IMR-90 (cell line): ENCODE measurements at regions not wholly inside any gene's neighbourhood (a gene's known extent, or its start where the extent isn't known, plus 50 kb on each side); places are given as distances from the start of the nearest gene placed in this dataset.

Source experiments
- ATAC-seq: fragments of 200-7000 bp; cut with Tn5 transposase; 2 replicates; pipeline ENCODE4 v1.9.1; 2020; ENCODE audit warnings: low read depth, mild to moderate bottlenecking, moderate library complexity
- BruUV-seq: library from RNA; stranded (reverse); fragments of 400-500 nt; replicated peaks from 2 replicates; lab custom pipeline; 2021; lab: Mats Ljungman, UMichigan
- CTCF ChIA-PET: fragments of 300-600 bp; formaldehyde crosslinking; extraction: SDS; loops from one replicate; lab custom pipeline; 2021; ENCODE audit warnings: antibody characterized with exemption; lab: Yijun Ruan, JAX
- POLR2A ChIA-PET: fragments of 300-600 bp; sonication (Branson Sonifier 250); formaldehyde crosslinking; loops from one replicate; lab custom pipeline; 2022; ENCODE audit warnings: antibody characterized with exemption; ENCODE audit not compliant: unreplicated experiment; lab: Charles Lee
- DNase-seq: peaks from one replicate; pipeline ENCODE4 v3.0.0; 2013
- H2AFZ ChIP-seq: replicated peaks from 2 replicates; pipeline ENCODE3; 2013; ENCODE audit warnings: low read length, mild to moderate bottlenecking; ENCODE audit not compliant: poor library complexity
- H2AK5ac ChIP-seq: 2 replicates; pipeline ENCODE4 v1.6.1; 2013; ENCODE audit warnings: low read depth, low read length, inconsistent platforms
- H2AK9ac ChIP-seq: replicated peaks from 2 replicates; pipeline ENCODE3; 2013; ENCODE audit warnings: mild to moderate bottlenecking, low read depth, low read length, moderate library complexity; ENCODE audit not compliant: poor library complexity
- H2BK120ac ChIP-seq: 2 replicates; pipeline ENCODE4 v1.6.1; 2013; ENCODE audit warnings: low read depth, low read length, inconsistent platforms
- H2BK15ac ChIP-seq: 3 replicates; pipeline ENCODE4 v1.6.1; 2013; ENCODE audit warnings: low read depth, low read length, inconsistent platforms
- H2BK20ac ChIP-seq: 2 replicates; pipeline ENCODE4 v1.6.1; 2013; ENCODE audit warnings: low read depth, mild to moderate bottlenecking, inconsistent platforms, low read length, moderate library complexity
- H2BK5ac ChIP-seq: 2 replicates; pipeline ENCODE4 v1.6.1; 2013; ENCODE audit warnings: mild to moderate bottlenecking, low read depth, low read length, inconsistent platforms; ENCODE audit not compliant: poor library complexity, severe bottlenecking
- H3K14ac ChIP-seq: replicated peaks from 2 replicates; pipeline ENCODE4 v1.6.1; 2013; ENCODE audit warnings: low read depth, low read length, inconsistent platforms
- H3K18ac ChIP-seq: 2 replicates; pipeline ENCODE4 v1.6.1; 2013; ENCODE audit warnings: low read depth, low read length, control low read depth
- H3K23ac ChIP-seq: 2 replicates; pipeline ENCODE4 v1.6.1; 2013; ENCODE audit warnings: low read depth, low read length, inconsistent platforms
- H3K27ac ChIP-seq: 2 replicates; pipeline ENCODE4 v1.5.1; 2013; ENCODE audit warnings: mild to moderate bottlenecking, control low read depth, low read length; ENCODE audit not compliant: insufficient read depth
- H3K27me3 ChIP-seq: 2 replicates; pipeline ENCODE4 v1.6.1; 2013; ENCODE audit warnings: low read length; ENCODE audit not compliant: control insufficient read depth, insufficient read depth
- H3K36me3 ChIP-seq: 2 replicates; pipeline ENCODE4 v1.6.1; 2013; ENCODE audit warnings: low read length, mixed read lengths; ENCODE audit not compliant: control insufficient read depth, insufficient read depth
- H3K4ac ChIP-seq: 2 replicates; pipeline ENCODE4 v1.6.1; 2013; ENCODE audit warnings: low read depth, low read length, inconsistent platforms
- H3K4me1 ChIP-seq: 2 replicates; pipeline ENCODE4 v1.6.1; 2013; ENCODE audit warnings: low read length, mixed read lengths; ENCODE audit not compliant: control insufficient read depth, insufficient read depth
- H3K4me2 ChIP-seq: 2 replicates; pipeline ENCODE4 v1.6.1; 2013; ENCODE audit warnings: low read depth, mild to moderate bottlenecking, control low read depth, low read length, moderate library complexity
- H3K4me3 ChIP-seq: 2 replicates; pipeline ENCODE4 v1.5.1; 2013; ENCODE audit warnings: low read depth, mild to moderate bottlenecking, control low read depth, low read length, moderate library complexity; ENCODE audit not compliant: insufficient read depth
- H3K56ac ChIP-seq: 2 replicates; pipeline ENCODE4 v1.6.1; 2013; ENCODE audit warnings: low read length, inconsistent platforms; ENCODE audit not compliant: insufficient read depth; ENCODE audit errors: extremely low read depth
- H3K79me1 ChIP-seq, 2 experiments: 2 replicates each; pipeline ENCODE4 v1.6.1; 2013; ENCODE audit warnings: low read length in 2 of 2, inconsistent platforms in 1 of 2, low read depth in 1 of 2
- H3K9ac ChIP-seq: 2 replicates; pipeline ENCODE4 v1.6.1; 2013; ENCODE audit warnings: low read depth, low read length, control low read depth
- H3K9me1 ChIP-seq: 2 replicates; pipeline ENCODE4 v1.6.1; 2013; ENCODE audit warnings: low read length, inconsistent platforms; ENCODE audit not compliant: insufficient read depth
- H3K9me3 ChIP-seq: 2 replicates; pipeline ENCODE4 v1.6.1; 2013; ENCODE audit warnings: low read length; ENCODE audit not compliant: control insufficient read depth, insufficient read depth
- H4K20me1 ChIP-seq: 2 replicates; pipeline ENCODE4 v1.6.1; 2013; ENCODE audit warnings: low read length, inconsistent platforms; ENCODE audit not compliant: insufficient read depth
- H4K5ac ChIP-seq: 2 replicates; pipeline ENCODE4 v1.6.1; 2013; ENCODE audit warnings: mild to moderate bottlenecking, low read depth, low read length, control low read depth
- H4K8ac ChIP-seq, 2 experiments: 2 replicates each; pipeline ENCODE4 v1.6.1; 2013; ENCODE audit warnings: low read depth in 2 of 2, low read length in 2 of 2, control low read depth in 1 of 2, inconsistent platforms in 1 of 2
- H4K91ac ChIP-seq: 2 replicates; pipeline ENCODE4 v1.6.1; 2013; ENCODE audit warnings: low read depth, low read length, inconsistent platforms; ENCODE audit not compliant: insufficient read depth
- BHLHE40 ChIP-seq: fragments of 150-350 bp; IDR thresholded peaks from 2 replicates; pipeline ENCODE4 v1.6.1; 2016; ENCODE audit warnings: mild to moderate bottlenecking, low read depth, low read length
- CEBPB ChIP-seq: IDR thresholded peaks from 2 replicates; pipeline ENCODE4 v1.6.1; 2012; ENCODE audit warnings: low read depth, low read length, improper control_type of control experiment
- CHD1 ChIP-seq: IDR thresholded peaks from 2 replicates; pipeline ENCODE4 v1.6.1; 2012; ENCODE audit warnings: low read depth, low read length, improper control_type of control experiment
- CTCF ChIP-seq: conservative IDR thresholded peaks from 2 replicates; pipeline ENCODE4 v1.5.1; 2012; ENCODE audit warnings: mild to moderate bottlenecking, low read depth, low read length, improper control_type of control experiment
- ELK1 ChIP-seq: fragments of 150-350 bp; IDR thresholded peaks from 2 replicates; pipeline ENCODE4 v1.6.1; 2016; ENCODE audit warnings: low read depth, mild to moderate bottlenecking, low read length, moderate library complexity, borderline replicate concordance
- FOS ChIP-seq: fragments of 150-350 bp; IDR thresholded peaks from 2 replicates; pipeline ENCODE4 v1.6.1; 2016; ENCODE audit warnings: low read depth, low read length
- MAFK ChIP-seq: IDR thresholded peaks from 2 replicates; pipeline ENCODE4 v1.6.1; 2012; ENCODE audit warnings: low read depth, low read length, improper control_type of control experiment
- MAZ ChIP-seq: IDR thresholded peaks from 2 replicates; pipeline ENCODE4 v1.6.1; 2012; ENCODE audit warnings: low read depth, mild to moderate bottlenecking, low read length, improper control_type of control experiment, moderate library complexity, borderline replicate concordance
- MXI1 ChIP-seq: IDR thresholded peaks from 2 replicates; pipeline ENCODE4 v1.6.1; 2012; ENCODE audit warnings: low read depth, mild to moderate bottlenecking, low read length, moderate library complexity, borderline replicate concordance
- NFE2L2 ChIP-seq: fragments of 150-350 bp; IDR thresholded peaks from 2 replicates; pipeline ENCODE4 v1.6.1; 2016; ENCODE audit warnings: low read depth, mild to moderate bottlenecking, low read length
- POLR2A ChIP-seq: IDR thresholded peaks from 2 replicates; pipeline ENCODE4 v1.6.1; 2012; ENCODE audit warnings: mild to moderate bottlenecking, low read depth, low read length
- RAD21 ChIP-seq: IDR thresholded peaks from 2 replicates; pipeline ENCODE4 v1.6.1; 2012; ENCODE audit warnings: low read length, improper control_type of control experiment
- RCOR1 ChIP-seq: IDR thresholded peaks from 2 replicates; pipeline ENCODE4 v1.6.1; 2012; ENCODE audit warnings: mild to moderate bottlenecking, low read length, improper control_type of control experiment; ENCODE audit not compliant: insufficient replicate concordance
- RFX5 ChIP-seq: IDR thresholded peaks from 2 replicates; pipeline ENCODE4 v1.8.0; 2012; ENCODE audit warnings: low read depth, mild to moderate bottlenecking, low read length, moderate library complexity
- SMC3 ChIP-seq: fragments of 150-350 bp; IDR thresholded peaks from 2 replicates; pipeline ENCODE4 v1.6.1; 2016; ENCODE audit warnings: low read depth, mild to moderate bottlenecking, antibody characterized with exemption, low read length, moderate library complexity
- USF2 ChIP-seq: fragments of 150-350 bp; IDR thresholded peaks from 2 replicates; pipeline ENCODE4 v1.6.1; 2017; ENCODE audit warnings: mild to moderate bottlenecking, antibody characterized with exemption, low read length, low read depth
- WGBS, 2 experiments: methylation state at CpG; one replicate each; pipeline versions ENCODE4 v1.1.5 to v1.1.7; 2013; ENCODE audit warnings: missing lambda C conversion rate in 2 of 2; ENCODE audit not compliant: insufficient read length in 1 of 2; ENCODE audit errors: extremely low coverage in 2 of 2; 5-methylcytosine and 5-hydroxymethylcytosine counted together
- dilution Hi-C: fragments of 300-500 bp; cut with HindIII; formaldehyde crosslinking; loops from one replicate; pipeline ENCODE4 v1.14.3; 2018; ENCODE audit warnings: low sequenced_read_pairs; ENCODE audit not compliant: unreplicated experiment
- in situ Hi-C: fragments of 300-500 bp; cut with MboI; formaldehyde crosslinking; loops from 3 replicates; pipeline ENCODE4 v1.14.3; 2019; ENCODE audit warnings: low sequenced_read_pairs, inconsistent platforms, mixed read lengths
- intact Hi-C: fragments of 100-400 bp; cut with micrococcal nuclease; formaldehyde crosslinking; loops from 2 replicates; pipeline ENCODE4 v1.10.0; 2022

- H3K4me1 ChIP-seq, result peaks cover 9% of the 10 kb centered on the region
- H3K4me3 ChIP-seq, result no peak overlapping the region
- peak overlapping the region; percentile 97 for H3K18ac ChIP-seq
- peak overlapping the region; percentile 88 for H2AK5ac ChIP-seq
- DNase-seq, result no peak
- H4K20me1 ChIP-seq, result no peaks in the 10 kb centered on the region
- no TSS peak for BruUV-seq
- H3K36me3 ChIP-seq, result no peaks in the 10 kb centered on the region
- no peak for TF ChIP-seq RAD21
- TF ChIP-seq MXI1, result no peak
- TF ChIP-seq CEBPB, result no peak
- TF ChIP-seq SMC3, result no peak
- no peak for TF ChIP-seq MAZ
- no peak for TF ChIP-seq RCOR1
- no peak for TF ChIP-seq RFX5
- no peak for TF ChIP-seq CHD1
- no peak for TF ChIP-seq USF2
- TF ChIP-seq NFE2L2, result no peak
- TF ChIP-seq CTCF, result no peak
- TF ChIP-seq FOS, result no peak
- TF ChIP-seq MAFK, result no peak
- TF ChIP-seq POLR2A, result no peak
- no peak for TF ChIP-seq ELK1
- TF ChIP-seq BHLHE40, result no peak
- peak overlapping the region; percentile 91 for H4K5ac ChIP-seq
- H3K56ac ChIP-seq, result no peak overlapping the region
- intact Hi-C loops (loop anchor here (10.0 kb wide), 1 partner anchor 71 kb away; no protein-coding TSS in a partner anchor), in situ Hi-C loops (no loop called here), dilution Hi-C loops (no loop called here)
- H2BK120ac ChIP-seq, result peak overlapping the region; percentile 88
- H2AFZ ChIP-seq, result no peak overlapping the region
- H3K14ac ChIP-seq, result peak overlapping the region; percentile 68
- no peaks in the 10 kb centered on the region for H3K27me3 ChIP-seq
- CTCF ChIA-PET, result no interaction called here
- H3K4ac ChIP-seq, result peak overlapping the region; percentile 86; the same call in 1 of the 2 replicates
- no CpG with 5 or more reads among the region's 5 CpGs for WGBS, 2 experiments
- peak overlapping the region; percentile 15 to 69; a peak in 3 of 4 replicates for H4K8ac ChIP-seq
- peak overlapping the region; percentile 94 for H2BK15ac ChIP-seq
- no peak overlapping the region for H3K4me2 ChIP-seq
- H2BK5ac ChIP-seq, result peak overlapping the region; percentile 94
- H3K79me1 ChIP-seq, result no peaks in the 10 kb centered on the region; a peak in 1 of 4 replicates
- H2BK20ac ChIP-seq, result peak overlapping the region; percentile 88
- POLR2A ChIA-PET, result no interaction called here
- no peak for ATAC-seq
- peak overlapping the region; percentile 71; the same call in 1 of the 2 replicates for H3K23ac ChIP-seq
- no peak overlapping the region for H3K9ac ChIP-seq
- H2AK9ac ChIP-seq, result no peak overlapping the region
- peak overlapping the region; percentile 68; the same call in 1 of the 2 replicates for H3K27ac ChIP-seq
- H3K9me1 ChIP-seq, result 0 out of 2 replicates have a peak, but pooled peaks cover 2% of the 10 kb centered on the region
- H3K9me3 ChIP-seq, result no peaks in the 10 kb centered on the region
- H4K91ac ChIP-seq, result peak overlapping the region; percentile 90
These were observed 738.7 kb downstream of the LTN1 start for GRCh38 chr21:28253961-28254360.
